Brain microvascular endothelial cell (primary cell): ENCODE measurements at regions not wholly inside any gene's neighbourhood (a gene's known extent, or its start where the extent isn't known, plus 50 kb on each side); places are given as distances from the start of the nearest gene placed in this dataset.

Experiments
- DNase-seq: peaks from one replicate; pipeline ENCODE4 v3.0.0-alpha.2; 2020
- H3K27ac ChIP-seq: fragments of 250-450 bp; sonication (Bioruptor Pico); 2 replicates; pipeline ENCODE4 v1.5.1; 2020; ENCODE audit warnings: mild to moderate bottlenecking, moderate library complexity
- H3K27me3 ChIP-seq: fragments of 250-450 bp; sonication (Bioruptor Pico); replicated peaks from 2 replicates; pipeline ENCODE4 v1.5.1; 2020; ENCODE audit warnings: mild to moderate bottlenecking
- H3K36me3 ChIP-seq: fragments of 250-450 bp; sonication (Bioruptor Pico); replicated peaks from 2 replicates; pipeline ENCODE4 v1.5.1; 2020; ENCODE audit warnings: mild to moderate bottlenecking
- H3K4me3 ChIP-seq: 2 replicates; pipeline ENCODE4 v1.5.1; 2011; ENCODE audit warnings: low read depth, mild to moderate bottlenecking, control low read depth, low read length, moderate library complexity
- in situ Hi-C: cut with HindIII; loops from 2 replicates; pipeline ENCODE4 v1.10.0; 2017; ENCODE audit warnings: low sequenced_read_pairs, low pct_ligation_motif_present
- TF ChIP-seq, protein P1 (sequence below): IDR thresholded peaks from 2 replicates; pipeline ENCODE4 v1.5.1; 2011; ENCODE audit warnings: low read depth, mild to moderate bottlenecking, moderate library complexity, low read length, control low read depth, inconsistent platforms; ENCODE audit errors: missing control alignments

DNA sequence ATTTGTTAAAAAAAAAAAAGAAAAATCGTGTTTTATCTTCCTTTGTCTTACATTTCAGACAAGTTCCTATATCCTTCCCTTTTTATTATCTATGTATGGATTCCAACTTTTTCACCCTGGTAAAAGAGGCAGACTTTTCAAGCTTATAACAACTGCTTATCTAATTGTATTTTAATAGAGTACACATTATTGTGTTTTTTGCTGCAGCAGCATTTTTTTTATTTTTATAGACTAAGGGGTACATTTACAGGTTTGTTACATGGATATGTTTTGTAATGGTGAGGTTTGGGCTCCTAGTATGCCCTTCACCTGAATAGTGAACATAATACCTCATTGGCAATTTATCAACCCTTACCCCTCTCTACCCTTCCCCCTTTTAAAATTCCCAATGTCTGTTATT, 195.0 kb upstream of the RGMB start:
- DNase-seq = no peak
- Histone ChIP-seq H3K4me3 (no peak overlapping the region), H3K27ac (no peak overlapping the region), H3K36me3 (no peaks in the 10 kb centered on the region), H3K27me3 (no peaks in the 10 kb centered on the region)
- TF ChIP-seq, protein P1, sequence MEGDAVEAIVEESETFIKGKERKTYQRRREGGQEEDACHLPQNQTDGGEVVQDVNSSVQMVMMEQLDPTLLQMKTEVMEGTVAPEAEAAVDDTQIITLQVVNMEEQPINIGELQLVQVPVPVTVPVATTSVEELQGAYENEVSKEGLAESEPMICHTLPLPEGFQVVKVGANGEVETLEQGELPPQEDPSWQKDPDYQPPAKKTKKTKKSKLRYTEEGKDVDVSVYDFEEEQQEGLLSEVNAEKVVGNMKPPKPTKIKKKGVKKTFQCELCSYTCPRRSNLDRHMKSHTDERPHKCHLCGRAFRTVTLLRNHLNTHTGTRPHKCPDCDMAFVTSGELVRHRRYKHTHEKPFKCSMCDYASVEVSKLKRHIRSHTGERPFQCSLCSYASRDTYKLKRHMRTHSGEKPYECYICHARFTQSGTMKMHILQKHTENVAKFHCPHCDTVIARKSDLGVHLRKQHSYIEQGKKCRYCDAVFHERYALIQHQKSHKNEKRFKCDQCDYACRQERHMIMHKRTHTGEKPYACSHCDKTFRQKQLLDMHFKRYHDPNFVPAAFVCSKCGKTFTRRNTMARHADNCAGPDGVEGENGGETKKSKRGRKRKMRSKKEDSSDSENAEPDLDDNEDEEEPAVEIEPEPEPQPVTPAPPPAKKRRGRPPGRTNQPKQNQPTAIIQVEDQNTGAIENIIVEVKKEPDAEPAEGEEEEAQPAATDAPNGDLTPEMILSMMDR = no peak
- in situ Hi-C loops = no loop called here

DNA sequence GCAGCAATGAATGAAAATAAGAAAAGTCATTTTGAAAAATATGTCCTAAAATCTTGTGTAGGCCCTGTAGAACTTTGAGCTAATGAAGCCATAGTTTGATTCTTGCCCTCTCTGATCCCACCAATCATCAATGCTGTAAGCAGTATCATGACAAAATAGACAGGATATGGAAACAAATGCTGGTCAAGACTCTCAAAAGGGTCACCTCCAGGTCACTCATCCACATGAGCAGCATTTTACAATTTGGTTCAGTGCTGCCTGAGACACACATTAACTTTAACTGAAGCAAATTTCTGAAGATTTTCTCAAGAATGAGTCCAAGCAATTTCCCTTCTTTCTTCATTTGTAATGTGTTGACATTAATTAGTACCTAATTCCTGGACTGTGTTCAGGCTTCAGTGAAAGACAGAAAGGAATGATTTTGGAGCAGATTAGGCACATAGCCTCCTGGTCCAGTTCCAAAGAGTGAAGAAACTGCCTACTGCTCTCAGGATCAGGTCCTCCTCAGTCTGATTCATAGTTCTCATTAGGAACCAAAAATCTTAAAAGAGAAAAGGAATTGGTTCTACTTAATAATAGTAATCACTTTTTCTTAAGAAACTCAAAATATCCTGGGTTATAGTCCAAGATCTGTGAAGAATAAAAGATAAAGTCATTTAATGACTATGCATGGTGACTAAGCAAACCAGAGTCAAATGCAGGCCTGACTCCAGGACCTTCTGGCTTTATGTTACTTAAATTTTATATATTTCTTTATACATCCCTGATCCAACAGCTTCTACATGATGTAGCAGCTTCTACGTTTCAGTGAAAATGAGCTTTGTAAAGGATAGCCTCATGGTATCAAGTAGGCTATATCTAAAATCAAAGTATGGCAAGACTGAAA, 192.1 kb upstream of the RGMB start:
- Histone ChIP-seq H3K27me3 (no peaks in the 10 kb centered on the region), H3K27ac (no peak overlapping the region), H3K4me3 (no peak overlapping the region), H3K36me3 (no peaks in the 10 kb centered on the region)
- TF ChIP-seq, protein P1 = no peak
- no peak for DNase-seq
- in situ Hi-C loops = no loop called here

DNA sequence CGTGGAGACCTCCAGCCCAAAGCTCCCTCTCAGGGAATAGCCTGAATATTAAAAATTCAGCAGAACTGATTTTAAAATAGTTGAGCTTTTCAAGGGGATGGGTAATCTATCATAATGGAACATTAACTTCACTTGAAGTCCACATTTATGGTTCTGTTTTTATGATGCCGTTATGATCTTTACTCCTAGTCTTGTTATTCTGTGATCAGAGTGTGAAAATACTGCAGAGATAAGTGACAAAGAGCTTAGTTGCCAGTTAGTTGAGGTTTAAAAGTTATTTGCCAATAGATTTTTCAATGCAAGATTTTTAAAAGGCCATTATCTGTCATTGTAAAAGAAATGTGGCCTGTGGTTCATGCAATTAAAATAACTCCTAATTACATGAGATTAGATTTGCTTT, 189.9 kb upstream of the RGMB start:
- Histone ChIP-seq H3K4me3 (no peak overlapping the region), H3K36me3 (no peaks in the 10 kb centered on the region), H3K27ac (no peak overlapping the region), H3K27me3 (no peaks in the 10 kb centered on the region)
- DNase-seq = no peak
- TF ChIP-seq, protein P1 = no peak
- in situ Hi-C loops = no loop called here

DNA sequence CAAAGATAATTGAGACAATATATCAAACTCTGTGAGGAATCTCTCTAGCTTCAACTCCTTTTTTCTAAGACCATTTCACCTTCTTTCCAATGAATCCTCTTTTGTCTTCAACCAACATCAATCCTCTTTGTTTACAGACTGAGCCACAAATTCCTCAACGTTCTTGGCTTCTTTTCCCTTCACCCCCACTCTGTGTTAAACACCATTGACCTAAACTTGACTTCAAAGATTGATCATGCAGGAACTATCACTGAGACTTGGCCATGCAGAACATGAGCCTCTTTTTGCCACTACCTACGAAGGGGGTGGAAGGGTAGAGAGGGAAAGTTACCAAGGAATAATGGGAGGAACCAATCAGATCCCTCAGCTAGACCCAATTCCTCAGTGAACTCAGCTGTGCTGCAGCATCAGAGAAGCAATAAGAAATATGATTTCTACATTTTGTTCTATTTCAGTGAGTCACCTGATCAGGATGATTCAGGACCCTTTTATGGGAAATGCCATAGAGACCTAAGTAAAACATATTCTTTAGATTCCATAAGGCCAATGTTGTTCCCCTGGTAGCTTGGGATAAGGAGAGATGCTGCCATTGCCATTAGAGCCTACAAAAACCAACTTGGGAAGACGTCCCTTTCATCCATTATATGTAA, 187.7 kb upstream of the RGMB start:
- Histone ChIP-seq H3K36me3 (no peaks in the 10 kb centered on the region), H3K27me3 (no peaks in the 10 kb centered on the region), H3K27ac (no peak overlapping the region), H3K4me3 (no peak overlapping the region)
- no peak for DNase-seq
- TF ChIP-seq, protein P1 = no peak
- in situ Hi-C loops = no loop called here

DNA sequence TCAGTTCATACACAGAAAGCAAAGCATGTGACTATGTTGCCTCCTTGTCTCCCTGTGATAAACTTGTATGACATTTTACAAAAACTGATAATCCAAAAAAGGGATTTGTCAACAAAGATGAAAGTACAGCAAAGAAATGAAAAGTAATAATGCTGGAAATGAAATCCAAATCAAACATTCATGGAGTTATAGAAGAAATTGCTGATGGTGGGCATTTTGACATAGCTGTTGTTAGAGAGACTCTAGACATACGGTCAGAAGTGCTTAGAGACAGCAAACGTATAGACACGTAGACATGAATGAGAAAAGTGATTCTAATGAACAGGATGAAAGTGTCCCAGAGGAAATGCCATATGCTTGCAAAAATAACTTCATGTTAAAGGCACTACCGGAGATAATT, 186.9 kb upstream of the RGMB start:
- in situ Hi-C loops = no loop called here
- no peak for DNase-seq
- Histone ChIP-seq H3K27ac (no peak overlapping the region), H3K36me3 (no peaks in the 10 kb centered on the region), H3K27me3 (no peaks in the 10 kb centered on the region), H3K4me3 (no peak overlapping the region)
- TF ChIP-seq, protein P1 = no peak
